WI38 (cell line): ENCODE measurements at regions not wholly inside any gene's neighbourhood (a gene's known extent, or its start where the extent isn't known, plus 50 kb on each side); places are given as distances from the start of the nearest gene placed in this dataset.

Experiments used
- H3K4me3 ChIP-seq: 2 replicates; pipeline ENCODE4 v1.5.1; 2011; ENCODE audit warnings: low read depth, mild to moderate bottlenecking, control low read depth, low read length
- TF ChIP-seq, protein P1 (sequence below): IDR thresholded peaks from 2 replicates; pipeline ENCODE4 v1.5.1; 2012; ENCODE audit warnings: low read depth, mild to moderate bottlenecking, control low read depth, low read length

- no peak overlapping the region for H3K4me3 ChIP-seq
- TF ChIP-seq, protein P1, sequence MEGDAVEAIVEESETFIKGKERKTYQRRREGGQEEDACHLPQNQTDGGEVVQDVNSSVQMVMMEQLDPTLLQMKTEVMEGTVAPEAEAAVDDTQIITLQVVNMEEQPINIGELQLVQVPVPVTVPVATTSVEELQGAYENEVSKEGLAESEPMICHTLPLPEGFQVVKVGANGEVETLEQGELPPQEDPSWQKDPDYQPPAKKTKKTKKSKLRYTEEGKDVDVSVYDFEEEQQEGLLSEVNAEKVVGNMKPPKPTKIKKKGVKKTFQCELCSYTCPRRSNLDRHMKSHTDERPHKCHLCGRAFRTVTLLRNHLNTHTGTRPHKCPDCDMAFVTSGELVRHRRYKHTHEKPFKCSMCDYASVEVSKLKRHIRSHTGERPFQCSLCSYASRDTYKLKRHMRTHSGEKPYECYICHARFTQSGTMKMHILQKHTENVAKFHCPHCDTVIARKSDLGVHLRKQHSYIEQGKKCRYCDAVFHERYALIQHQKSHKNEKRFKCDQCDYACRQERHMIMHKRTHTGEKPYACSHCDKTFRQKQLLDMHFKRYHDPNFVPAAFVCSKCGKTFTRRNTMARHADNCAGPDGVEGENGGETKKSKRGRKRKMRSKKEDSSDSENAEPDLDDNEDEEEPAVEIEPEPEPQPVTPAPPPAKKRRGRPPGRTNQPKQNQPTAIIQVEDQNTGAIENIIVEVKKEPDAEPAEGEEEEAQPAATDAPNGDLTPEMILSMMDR = no peak
Measured at GRCh38 chr2:71929482-71929772, 218.2 kb downstream of the CYP26B1 start.

DNA sequence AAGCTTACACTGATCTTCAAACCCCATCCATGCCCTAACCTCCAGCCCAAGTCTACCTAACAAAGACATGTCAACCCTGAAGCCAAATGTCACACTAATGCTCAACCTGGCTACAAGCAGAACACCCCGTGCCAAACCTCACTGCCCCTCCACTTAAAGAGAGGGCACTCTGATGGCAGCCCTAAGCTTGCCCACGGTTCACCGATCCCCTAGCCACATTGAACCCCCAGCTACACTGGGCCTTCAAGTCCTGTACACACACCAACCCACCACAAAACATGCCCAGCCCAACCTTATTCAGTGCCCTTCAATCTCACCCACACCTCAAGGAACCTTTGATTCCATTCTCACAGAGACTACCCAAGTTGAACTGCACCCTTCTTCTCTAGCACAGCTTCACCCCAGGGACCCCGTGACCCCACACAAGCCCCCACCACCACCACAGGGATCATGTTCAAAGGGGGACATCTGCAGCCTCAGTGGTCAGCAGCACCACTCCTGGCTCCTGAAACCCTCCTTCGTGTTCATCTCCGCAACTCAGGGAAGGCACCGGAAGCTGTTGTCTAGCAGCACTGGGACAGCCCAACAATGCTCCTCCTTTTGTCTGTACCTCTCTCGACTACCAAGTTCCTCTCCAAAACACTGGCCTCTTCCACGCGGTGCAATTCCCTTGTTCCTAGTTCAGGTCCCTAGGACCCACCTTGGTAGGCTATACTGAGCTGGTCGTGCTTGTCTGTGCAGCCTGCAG lies 218.8 kb downstream of the CYP26B1 start:
- TF ChIP-seq, protein P1 = no peak

GRCh38 chr2:71927757-71928715 lies 219.6 kb downstream of the CYP26B1 start:
- no peak overlapping the region for H3K4me3 ChIP-seq
- TF ChIP-seq, protein P1 = no peak

More for the DNA sequence above, 218.8 kb downstream of the CYP26B1 start:
- no peak overlapping the region for H3K4me3 ChIP-seq

DNA sequence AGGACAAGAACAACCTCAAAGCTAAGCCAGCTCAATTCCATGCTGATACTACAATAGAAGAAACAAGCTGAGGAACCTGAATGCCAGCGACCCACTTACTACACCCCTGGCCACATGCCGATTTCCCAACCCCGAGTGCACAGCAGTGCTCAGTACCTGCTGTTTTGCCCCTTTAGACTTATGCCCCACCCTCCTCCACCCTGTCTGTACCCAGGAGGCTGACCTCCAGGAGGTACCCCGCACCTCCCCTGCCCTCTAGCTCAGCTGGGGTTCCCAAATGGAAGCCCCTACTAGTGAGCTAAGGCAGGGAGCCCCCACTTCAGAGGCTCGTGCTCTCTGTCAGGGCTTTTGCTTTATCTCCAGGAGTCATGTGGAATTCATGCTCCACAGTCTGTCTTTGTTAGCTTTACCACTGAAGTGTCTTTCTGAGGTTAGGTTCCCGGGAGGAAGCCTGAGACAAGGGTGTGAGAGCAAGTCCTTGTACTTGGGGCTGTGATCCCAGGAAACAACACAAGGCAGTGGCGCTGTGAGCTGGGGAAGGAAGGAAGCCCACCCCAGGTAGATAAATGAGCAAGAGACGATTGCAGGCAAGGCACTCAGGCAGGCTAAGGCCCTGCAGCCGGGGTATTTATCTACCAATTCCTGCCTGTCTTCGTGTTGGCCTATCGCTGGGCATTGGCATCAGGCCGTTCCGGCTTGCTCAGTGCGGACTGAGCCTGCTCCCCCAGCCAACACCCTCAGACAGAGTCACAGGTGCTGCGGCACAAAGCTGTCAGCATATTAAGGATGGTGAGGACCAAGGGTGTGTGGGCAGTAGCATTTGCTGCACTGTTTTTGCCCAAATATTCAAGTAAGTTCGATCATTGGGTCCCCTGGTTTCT lies 220.5 kb downstream of the CYP26B1 start:
- no peak overlapping the region for H3K4me3 ChIP-seq
- TF ChIP-seq, protein P1 = no peak

- TF ChIP-seq, protein P1 = no peak
- no peak overlapping the region for H3K4me3 ChIP-seq
Measured at GRCh38 chr2:71926089-71926447, 221.6 kb downstream of the CYP26B1 start.

- TF ChIP-seq, protein P1 = no peak
- no peak overlapping the region for H3K4me3 ChIP-seq
Measured at GRCh38 chr2:71925268-71926088, 222.2 kb downstream of the CYP26B1 start.
